Endothelial cell of hepatic sinusoid (primary cell): ENCODE measurements at regions not wholly inside any gene's neighbourhood (a gene's known extent, or its start where the extent isn't known, plus 50 kb on each side); places are given as distances from the start of the nearest gene placed in this dataset.

Source experiments
- in situ Hi-C: cut with HindIII; loops from 2 replicates; pipeline ENCODE4 v1.10.0; 2017; ENCODE audit warnings: low sequenced_read_pairs

DNA sequence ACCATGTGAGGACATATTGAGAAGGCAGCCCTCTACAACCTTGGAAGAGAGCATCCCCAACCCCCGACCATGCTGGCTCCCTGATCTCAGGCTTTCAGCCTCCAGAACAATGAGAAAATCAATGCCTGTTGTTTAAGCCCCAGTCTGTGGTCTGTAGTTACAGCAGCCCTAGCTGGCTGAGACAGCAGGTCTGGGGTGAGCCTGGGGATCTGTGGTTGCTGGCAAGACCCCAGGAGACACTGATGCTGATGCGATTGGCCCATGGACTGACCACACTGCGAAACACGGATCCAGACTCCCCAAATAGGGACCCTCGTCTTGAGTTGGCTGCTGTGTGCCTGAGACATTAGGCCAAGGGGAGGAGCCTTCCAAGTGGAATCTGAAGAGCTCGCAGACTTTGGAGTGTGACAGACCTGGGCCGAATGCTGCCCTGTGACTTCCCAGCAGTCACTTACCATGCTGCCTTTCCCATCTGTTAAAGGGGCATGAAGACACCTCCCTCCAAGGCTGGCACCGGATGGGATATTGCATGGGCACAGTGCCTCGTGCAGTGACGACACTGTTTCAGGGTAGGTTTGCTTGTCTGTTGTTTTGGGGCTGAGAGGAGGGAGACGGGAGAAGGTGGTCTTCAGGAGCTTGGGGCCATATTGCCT lies 147.8 kb upstream of the RPL38 start:
- in situ Hi-C loops: no loop called here

DNA sequence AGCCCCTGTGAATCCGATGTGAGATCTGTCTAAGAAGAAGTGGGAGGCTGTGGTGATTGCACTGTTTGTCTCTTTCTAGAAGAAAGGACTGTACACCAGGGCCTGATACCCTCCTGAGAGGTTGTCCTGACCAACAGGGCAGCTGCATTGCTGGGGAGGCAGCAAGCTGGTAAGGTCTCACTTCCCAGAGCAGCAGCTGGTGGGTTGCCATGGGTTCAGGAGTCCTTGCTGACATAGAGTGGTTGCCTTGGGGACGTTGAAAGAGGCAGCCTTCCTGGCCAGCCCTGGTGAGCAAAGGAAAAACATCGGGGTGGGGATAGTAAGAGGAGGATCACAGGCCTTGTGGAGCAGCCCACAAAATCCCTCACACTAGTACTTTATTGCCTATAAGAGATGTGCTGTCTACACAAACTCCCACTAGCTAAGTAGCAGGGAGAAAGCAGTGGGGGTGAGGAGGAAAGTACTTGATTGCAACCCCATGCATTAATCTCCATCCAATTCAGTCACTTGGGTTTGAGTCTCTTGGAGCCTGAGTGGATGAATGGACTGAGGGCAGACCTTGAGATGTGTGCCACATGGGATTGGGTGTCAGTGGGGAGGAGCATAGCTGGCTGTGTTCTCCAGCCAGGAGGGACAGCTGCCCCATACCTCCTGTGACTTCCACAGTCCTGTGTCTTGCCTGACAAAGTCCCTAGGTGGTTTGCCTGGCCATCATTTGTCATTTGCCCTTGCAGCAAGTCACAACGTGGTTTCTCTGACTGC lies 143.8 kb upstream of the RPL38 start:
- in situ Hi-C loops: no loop called here

DNA sequence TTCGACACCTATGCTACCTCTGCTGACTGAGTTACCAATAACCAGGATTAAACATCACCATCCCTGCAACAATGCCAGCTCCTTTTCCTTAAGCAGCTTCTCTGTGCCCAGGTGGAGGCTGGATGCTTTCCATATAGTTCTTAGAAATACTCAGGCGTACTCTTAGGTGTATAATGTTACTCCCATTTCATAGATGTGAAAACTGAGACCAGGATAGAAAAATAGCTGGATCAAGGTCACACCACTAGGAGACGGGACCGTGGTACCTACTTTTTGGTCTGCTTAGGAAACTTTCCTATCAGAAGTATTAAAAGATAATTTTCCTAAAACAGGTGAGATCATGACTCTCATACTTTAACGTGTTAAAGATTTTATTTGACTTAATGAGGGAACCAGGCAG lies 141.7 kb upstream of the RPL38 start:
- in situ Hi-C loops: no loop called here

DNA sequence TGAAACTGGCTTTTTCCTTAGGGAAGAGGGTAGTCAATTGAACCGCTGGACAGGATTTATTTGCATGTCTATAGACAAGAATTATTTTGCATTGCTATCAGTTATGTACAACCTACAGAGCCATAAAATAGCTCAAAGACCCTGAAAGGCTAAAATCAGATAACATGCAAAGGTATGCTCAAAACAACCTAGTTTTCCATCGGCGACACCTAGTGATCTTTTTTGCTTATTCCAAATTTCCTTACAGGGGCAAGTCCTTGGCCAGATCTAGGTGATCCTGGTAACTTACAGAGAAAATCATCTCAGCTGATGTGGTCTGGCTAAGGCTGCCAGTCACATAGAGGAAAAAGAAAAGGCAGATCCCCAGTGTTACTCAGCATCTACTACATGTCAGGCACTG lies 141.2 kb upstream of the RPL38 start:
- in situ Hi-C loops: no loop called here

DNA sequence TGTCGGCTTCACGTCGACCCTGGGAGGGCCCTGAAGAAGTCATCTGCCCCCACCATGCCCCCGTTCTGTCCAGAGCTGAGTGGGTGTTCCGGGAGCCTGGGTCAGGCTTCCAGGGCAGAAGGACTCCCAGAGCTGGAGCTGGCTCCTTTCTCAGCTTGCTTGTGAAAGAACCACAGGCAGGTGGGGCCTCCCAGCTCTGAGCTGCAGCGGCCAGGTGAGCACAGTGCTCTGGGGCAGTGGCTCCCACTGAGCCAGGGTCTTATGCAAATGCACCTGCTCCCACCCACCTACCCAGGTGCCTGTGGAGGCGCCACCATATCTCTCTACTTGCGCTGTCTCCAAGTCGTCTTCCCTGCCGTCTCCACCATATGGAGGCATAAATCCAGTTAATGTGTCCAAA lies 140.0 kb upstream of the RPL38 start:
- in situ Hi-C loops: no loop called here

DNA sequence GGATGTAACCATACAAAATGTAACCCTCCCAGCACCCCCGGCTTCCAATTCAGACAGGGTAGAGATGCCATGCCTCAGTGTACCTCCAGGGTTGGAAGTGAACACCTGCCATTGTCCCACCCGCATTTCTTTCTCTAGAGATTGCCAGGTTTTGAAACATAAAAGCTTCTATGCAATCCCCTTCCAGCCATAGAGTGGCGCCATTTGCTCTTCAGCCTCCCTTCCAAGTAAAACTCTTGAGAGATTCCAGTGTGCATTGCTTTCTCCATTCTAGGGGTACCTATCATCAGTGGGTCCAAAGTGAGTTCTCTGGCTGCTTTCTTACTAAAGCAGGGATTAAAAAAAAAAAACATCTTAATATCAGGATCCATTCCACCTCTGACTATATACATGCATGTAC lies 133.1 kb upstream of the RPL38 start:
- in situ Hi-C loops: no loop called here

DNA sequence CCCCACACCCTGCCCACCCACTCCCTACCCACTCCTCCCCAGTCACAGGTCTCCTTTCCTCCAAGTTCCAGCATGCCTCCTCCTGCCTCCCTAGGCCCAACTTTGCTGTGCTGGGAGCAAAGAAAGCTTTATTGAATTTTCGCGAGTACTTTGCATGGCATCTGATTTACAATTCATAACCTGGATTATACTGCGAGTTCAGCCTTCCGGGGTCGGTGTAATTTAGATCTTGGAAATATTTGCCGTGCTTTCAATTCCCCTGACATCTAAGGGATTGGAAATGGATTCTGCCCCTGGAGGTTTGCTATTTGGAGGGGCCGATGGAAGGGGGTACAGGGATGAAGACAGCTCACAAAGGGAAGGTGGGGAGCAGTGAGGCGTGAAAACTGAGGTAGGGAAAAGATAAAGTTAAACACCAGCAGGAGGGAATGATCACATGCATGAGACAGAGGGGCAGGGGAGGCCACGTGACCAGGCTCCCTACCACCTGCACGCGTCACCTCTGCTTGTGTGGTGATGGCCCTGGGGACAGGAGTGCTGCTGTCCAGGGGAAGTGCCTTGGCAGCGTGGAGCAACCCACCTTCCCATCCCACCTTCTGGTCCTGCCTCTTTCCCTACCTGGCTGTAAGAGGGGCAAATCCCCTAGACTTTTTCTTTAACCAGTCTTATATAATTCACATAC lies 132.3 kb upstream of the RPL38 start:
- in situ Hi-C loops: no loop called here

DNA sequence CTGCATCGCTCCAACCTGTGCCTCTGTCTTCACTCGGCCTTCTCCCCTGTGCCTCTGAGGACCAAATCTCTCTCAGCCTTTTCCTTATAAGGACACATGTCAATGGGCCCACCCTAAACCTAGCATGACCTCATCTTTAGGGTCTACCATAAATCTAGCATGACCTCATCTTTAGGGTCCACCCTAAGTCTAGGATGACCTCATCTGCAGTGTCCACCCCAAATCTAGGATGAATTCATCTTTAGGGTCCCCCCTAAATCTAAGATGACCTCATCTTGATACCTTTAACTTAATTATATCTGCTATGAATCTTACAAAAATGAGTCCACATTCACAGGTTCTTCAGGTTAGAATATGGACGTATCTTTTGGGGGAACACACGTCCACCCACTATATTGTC lies 131.1 kb upstream of the RPL38 start:
- in situ Hi-C loops: no loop called here

DNA sequence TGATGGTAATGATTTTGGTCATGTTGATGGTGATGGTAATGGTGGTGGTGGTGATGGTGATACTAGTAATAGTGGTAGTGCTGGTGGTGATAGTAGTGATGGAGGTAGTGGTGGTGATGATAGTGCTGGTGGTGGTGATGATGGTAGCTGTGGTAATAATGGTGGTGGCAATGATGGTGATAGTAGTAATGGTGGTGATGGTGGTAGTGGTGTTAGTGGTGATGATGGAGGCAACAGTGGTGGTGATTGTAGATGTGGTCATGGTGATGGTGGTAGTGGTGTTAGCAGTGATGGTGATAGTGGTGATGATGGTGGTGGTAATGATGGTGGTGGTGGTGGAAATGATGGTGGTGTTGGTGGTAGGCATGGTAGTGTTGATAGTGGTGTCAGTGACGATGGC lies 127.0 kb upstream of the RPL38 start:
- in situ Hi-C loops: no loop called here

DNA sequence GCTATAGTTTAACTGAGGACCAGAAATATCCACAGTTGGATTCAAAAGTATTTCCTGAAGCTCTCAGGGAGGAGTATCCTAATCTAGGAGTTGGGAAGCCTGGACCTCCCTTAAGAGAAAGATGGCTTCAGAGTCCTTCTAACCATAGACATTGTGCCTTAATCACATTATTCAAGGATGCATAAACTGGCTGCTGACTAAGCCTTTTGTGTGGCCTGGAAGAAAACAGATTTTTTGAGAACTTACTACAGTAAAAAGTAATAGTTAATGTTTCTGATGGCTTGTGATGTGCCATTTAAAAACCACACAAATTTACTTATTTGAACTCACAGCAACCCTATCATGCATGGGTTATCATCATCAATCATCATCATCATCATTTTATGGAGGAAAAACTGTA lies 126.2 kb upstream of the RPL38 start:
- in situ Hi-C loops: no loop called here

DNA sequence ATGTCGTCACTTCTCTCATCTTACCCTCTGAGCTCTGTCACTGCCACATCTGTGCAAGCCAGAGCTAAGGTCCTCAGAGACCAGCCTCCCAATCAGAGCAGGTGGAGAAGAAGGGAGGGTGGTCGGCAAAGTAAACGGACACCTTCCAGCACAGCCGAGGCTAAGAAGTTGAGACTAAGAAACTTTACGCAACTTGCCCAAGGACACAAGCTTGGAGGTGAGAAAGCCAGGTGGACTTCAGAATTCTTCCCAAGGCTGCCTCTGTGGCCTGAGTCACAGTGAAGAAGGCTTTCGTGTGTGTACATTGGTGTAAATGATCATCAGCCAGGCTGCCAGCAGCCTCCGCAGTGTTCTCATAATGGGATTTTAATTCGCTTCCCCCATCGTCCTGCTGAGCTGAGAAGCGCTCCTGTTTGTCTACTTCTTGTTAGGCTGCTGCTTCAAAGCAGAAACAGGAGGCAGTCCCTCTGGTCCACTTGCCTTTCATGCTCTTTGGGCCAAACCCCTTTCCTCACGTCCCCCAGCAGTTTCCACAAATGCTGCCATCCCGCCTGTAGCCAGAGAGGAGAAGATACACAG lies 125.0 kb upstream of the RPL38 start:
- in situ Hi-C loops: no loop called here

DNA sequence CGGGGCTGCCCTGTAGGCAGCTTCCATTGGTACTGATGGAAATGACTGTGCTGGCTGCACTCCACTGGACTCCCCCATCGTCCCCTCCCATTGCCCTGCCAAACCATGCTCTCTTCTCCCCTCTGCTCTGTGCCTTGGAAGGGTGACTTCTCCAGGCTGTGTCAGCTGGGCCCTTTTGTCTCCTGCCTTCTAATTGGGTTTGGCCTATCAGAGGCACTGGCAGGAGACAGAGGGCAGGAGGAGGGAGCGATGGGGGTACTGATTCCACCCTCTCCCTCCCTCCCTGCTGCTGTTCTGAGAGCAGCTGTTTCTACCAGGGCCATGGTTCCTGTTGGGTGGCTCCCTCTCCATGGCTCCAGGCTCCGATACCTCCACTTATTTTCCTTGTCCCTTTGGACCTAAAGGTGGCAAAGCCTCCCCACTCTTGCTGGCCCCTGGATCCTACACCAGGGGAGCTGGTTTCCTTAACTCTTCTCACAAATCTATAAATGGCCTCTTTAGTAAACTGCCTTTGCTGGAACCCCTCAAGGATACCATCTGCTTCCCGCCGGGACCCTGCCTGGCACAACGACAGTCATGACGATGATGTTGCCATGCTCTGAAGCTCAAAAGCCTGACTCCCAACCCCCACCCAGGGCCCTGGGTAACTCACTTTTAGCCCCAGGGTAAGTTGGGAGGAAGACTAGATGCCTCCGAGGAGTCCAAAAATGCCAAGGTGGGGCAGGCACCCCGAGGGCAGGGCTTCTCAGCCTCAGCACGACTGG lies 123.8 kb upstream of the RPL38 start:
- in situ Hi-C loops: no loop called here

DNA sequence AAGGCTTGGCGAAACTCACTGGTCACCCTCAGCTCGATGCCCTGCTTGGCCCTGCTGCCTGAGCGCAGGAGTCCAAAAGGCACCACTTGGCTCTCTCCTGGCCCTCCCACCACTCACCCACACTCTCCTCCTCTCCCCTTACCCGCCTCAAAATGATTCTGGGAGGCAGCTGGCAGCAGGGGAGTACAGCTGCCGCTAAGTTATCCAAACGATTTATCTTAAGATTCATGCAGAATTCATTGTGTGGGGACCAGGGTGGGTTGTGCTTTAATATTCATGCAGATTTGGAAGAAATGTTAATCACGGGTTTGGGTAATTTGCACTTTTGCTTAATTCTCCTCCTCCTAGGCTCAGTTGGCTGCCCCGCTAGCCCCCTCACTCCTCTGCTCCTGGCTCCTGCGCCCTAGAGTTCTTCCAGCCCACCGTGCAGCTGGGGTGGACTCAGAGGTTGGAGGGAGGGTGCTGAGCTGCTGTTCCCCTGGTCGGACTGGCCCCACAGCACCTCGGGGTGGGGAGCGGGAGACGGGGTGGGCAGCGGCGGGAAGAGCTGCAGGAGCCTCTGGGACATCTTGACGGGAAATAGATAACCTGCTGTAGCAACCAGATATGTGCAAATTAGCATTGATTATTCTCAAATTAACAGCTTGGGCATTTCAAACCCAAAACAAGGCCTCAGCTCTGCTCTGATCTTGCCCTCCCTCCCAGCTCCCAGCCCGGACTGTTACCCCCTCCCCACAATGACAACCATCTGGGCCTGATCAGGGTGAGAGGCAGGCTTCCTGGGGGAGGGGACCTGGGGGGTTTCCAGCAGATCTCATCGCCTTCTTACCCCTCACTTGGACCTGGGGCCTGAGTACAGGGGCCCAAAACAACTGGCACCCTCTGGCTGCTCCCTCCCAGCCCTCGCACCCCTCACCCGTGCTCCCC lies 122.6 kb upstream of the RPL38 start:
- in situ Hi-C loops: no loop called here

DNA sequence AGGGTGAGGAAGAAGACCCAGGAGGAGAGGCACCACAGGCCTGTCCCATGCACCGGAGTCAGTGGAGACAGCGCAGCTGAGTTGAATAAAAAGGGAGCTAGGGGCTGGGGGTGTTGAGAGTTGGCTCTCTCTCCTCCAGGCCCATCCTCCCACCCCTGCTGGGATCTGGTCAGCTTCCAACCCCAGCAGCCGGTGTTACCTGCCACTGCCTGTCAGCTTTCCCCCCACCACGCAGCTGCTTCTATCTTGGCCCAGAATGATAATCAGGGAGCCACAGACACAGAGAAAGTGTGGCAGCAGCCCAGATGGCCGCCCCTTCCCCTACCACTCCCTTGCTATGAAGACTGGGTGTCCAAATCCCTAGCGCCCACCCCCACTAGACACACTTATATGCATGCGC lies 120.6 kb upstream of the RPL38 start:
- in situ Hi-C loops: no loop called here

DNA sequence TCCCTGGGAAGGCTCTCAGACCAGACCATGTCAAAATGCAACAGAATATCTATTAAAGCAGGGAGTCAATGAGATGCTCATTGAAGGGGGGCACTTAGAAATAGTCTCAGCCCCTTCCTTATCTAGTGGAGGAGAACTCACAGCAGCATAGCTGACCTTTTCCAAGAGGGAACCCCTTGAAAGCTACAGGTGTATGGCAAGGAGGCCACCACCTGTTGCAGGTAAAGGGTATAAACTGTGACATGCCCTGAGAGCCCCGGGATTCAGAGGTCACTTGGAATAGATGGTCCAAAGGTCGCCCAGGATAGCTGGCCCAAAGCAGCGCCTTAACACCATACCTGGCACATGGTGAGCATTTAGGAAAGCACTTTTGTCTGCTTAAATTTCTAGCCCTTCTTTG lies 120.2 kb upstream of the RPL38 start:
- in situ Hi-C loops: no loop called here

DNA sequence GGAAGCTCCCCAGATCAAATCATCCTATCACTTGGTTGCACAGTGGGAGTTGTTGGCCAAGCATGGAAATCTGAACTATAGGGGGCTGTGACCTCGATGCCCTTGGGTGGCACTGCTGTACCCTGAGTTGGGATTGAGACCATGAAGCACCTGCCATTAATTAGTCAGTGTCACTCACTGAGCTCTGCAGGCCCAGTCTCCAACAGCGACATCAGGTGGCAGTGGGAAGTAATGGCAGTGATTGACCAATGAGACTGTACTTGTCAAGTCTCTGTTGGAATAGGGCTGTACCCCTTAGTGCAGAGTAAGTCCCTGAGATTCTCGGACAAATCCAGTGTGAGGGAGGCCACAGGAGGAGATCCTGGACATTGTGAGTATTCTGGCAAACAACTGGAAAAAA lies 118.0 kb upstream of the RPL38 start:
- in situ Hi-C loops: no loop called here

DNA sequence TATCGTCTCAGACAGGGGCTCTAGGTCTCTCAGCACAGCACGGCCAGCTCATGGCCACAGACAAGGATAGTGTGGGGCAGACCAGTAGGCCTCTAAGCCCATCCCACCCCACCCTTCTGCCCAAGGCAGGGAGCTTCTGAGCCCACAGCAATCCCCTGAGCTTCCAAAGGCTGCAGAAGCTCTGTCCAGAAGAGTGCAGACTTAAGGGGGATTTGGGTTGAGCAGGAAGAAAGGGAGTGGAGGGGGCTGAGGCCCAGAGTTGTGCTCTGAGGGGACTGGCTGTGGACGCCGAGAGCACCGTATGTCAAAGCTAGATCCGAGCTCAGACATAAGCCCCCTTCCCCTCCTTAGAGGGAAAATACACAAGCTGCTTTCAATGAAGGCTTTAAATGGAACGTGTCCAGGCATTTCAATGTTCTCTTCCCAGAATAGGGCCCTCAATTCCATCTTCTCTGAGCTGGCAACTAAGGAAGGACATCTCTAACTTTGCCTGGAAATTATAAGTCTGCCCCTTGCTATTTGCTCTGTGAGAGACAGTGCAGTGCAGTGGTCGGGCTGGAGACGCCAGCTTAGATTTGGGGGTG lies 116.4 kb upstream of the RPL38 start:
- in situ Hi-C loops: no loop called here

DNA sequence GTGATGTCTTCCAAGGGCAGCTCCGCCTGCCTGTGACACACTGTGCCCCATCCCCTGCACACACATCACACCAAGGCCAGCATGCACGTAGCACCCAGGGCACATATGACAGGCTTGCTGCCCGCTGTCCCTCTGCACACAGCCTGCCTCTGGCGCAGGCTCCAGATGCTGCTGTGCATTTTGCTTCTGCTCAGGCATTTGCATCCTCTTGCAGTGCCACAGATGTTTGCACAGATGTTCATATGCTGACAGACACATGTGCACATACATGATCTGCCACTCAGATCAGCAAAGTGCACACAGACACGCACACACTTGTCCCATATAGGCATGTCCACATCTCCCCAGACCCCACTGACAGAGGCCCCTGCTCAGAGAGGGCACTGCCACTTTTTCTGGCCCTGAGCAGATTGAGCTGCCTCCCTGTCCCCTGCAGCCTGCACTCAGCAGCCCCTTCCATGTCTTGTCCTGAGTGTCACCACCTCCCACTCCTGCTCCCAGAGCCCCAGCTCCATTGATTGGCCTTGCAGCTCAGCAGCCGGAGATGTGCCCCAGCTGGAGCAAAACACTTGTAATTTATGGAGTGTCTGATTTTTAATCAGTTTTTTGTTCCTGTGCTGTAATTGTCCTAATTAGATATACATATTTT lies 115.1 kb upstream of the RPL38 start:
- in situ Hi-C loops: no loop called here

DNA sequence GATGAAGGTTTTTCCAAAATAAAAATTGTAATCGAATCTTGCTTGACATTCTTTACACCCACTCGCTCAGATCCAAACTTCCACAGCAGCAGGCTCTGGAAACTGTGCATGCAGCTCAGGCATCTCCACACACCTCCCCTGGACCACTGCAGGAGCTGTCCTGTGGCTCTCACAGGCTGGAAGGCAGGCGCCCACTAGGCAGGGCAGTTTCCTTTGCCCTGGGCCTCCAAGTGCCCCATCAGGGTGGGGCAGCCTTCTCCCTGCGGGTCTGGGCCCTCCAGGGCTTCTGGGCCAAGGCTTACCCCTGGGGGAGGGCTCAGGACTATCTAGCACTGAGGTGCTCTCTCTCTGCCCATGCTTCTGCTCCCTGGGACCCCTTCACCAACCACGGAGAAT lies 114.5 kb upstream of the RPL38 start:
- in situ Hi-C loops: no loop called here
